ENCODE measurements at regions not wholly inside any gene's neighbourhood (a gene's known extent, or its start where the extent isn't known, plus 50 kb on each side); places are given as distances from the start of the nearest gene placed in this dataset.
A peak's percentile ranks its signal among the peaks of the same experiment; 100 is the strongest.

DNA sequence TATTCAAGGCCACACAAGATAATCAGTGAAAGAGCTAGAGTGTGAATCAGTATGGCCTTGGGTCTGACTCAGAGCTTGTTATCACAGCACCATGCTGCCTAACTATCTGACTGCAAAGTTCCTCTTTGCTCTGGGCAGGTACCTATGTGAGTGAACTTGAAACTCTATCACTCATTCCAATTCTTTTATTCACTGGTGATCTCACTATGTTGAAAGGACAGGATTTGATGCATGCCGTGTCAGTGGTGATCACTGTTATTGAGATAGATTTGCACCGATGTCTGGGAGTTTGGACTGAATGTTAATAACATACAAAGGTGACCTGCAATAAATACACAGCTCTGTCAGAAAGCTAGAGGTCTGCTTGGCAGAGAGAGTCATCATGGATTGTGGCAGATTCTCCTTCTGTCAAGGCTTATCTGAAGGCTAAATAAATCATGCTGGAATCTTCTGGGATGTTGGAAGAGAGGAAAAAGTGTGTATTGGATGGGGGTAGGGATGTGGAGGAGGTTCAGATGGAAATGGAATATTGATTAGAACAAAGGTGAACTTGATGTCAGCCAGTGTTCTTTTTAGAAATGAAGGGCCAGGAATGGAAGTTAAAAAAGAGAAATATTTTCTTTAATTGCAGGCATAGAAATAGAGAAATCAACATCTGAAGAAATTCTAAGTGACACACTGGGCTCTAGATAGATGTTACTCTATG lies 91.8 kb upstream of the TNC start:
- DNase-seq (ENCODE audit: low read depth) = no peak

DNA sequence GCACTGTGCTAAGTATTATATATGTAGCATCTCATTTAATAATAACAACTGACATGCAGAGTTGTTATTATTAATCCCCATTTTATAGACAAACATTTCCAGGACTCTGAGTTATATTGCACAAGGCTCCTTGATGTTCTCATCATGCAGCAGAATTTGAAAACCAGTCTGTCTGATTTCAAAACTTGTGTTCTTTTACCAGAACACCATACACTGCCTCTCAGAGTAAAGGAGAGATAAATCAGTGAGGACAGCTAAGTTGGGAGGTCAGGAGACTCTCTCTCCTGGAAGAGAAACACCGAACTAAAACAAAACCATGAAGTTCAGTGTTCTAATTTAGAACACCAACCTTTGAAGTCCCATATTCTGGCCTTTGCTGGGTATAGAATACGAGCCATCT lies 92.7 kb upstream of the TNC start:
- no peak for DNase-seq (ENCODE audit: low read depth)

DNA sequence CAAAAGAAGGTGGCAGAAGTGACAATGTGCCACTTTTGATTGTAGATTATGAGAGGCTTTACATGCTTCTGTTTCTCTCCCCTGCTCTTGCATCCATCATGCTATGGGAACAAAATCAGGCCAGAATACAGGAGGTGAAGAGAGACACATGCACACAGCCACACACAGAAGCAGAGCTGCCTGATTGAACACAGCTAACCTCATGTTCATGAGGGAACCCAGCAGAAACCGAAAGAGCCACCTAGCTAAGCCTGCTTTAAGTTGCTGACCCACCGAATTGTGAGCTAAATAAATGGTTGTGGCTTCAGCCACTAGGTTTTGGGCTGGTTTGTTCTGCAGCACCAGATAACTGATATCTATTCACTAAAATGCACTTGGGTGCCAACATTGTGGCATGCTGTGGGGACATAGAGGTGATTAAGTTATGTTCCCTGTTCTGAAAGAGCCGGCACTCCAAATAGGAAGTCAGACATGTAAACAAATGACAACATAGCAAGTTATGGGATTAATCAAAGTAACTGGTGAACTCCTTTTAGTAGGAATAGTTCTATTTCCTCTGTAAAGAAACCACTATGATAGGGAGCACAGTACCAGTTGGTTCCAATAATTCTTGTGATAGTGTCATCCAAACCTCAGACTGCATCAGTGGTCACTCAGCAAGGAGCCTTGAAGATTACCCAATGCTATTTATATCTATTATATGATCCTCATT lies 93.6 kb upstream of the TNC start:
- peak; percentile 78 for DNase-seq (ENCODE audit: low read depth)

DNA sequence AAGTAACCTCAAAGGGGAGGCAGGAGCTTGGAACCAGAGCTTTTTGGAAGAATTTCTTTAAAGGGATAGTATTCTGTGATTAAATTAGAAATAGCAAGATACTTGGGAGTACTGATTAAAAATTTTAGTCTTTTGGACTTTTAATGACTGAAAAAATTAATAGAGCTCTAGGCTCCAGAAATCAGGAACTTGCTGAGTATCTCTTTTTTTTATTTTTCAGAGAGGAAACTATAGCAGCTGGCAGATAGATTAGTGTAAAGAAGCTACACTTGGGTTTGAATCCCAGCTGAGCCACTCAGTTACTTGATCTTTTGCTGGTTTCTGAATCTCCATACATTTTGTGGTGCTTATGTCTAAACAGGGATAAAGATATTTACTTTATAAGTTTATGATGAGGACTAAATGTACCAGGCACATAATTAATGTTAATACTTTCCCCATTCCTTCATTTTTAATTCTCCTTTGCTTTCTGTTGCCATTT lies 94.2 kb upstream of the TNC start:
- DNase-seq (ENCODE audit: low read depth) = no peak

DNA sequence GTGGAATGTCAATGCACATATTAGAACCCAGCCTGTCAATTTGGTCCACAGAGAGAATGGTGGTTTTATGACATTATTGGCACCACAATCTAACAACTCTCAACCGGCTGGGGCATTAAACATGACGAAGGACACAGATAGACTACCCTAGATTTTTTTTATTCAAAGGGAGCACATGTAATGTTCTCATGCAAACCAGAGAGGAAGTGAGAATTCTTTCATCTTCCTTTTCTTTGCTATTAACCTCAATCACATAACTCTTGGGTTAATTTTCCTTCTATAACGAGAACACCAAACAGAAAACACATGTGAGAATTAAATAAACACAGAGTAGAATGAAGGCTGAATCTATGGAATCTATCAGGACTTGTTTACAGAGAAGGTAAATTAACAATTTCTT lies 94.9 kb upstream of the TNC start:
- DNase-seq (ENCODE audit: low read depth) = no peak

DNA sequence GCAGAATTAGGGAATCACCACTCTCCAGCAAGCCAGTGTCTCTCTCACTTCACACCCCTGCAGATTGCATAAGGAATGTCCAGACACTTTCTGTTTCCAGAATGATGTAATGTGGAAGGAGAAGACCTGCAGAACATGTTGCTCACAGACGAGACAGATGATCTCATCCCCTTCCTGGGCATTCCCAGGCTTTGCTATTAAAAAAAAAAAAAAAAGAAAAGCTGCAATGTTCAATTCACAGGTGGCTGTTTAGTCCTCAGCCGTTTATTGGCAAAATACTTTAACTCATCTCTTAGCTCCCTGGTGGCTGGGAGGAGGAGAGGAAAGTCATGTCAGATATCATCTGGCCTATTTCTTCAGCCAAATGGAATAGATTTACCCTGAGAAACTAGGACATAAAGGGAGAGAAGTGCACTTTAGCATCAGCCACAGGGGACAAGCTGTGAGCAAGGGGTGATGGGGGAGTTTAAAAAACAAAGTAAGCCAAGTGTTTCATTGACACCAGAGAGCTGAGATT lies 95.9 kb upstream of the TNC start:
- no peak for DNase-seq (ENCODE audit: low read depth)

DNA sequence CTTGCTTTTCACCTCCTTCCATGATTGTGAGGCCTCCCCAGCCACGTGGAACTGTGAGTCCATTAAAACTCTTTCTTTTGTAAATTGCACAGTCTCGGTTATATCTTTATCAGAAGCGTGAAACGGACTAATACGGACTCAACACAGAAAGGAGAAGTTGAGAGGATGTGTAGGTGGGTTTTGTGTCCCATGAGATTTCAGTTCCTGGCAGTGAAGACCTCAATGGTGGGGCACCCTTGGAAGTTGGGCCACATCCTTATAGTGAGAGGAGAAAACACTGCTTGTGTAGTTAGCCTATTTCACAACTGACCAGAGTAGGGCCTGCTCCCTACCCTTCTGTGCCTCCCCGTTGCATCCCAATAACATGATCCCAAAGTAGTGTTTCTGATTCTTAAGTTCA lies 98.9 kb upstream of the TNC start:
- no peak for DNase-seq (ENCODE audit: low read depth)

DNA sequence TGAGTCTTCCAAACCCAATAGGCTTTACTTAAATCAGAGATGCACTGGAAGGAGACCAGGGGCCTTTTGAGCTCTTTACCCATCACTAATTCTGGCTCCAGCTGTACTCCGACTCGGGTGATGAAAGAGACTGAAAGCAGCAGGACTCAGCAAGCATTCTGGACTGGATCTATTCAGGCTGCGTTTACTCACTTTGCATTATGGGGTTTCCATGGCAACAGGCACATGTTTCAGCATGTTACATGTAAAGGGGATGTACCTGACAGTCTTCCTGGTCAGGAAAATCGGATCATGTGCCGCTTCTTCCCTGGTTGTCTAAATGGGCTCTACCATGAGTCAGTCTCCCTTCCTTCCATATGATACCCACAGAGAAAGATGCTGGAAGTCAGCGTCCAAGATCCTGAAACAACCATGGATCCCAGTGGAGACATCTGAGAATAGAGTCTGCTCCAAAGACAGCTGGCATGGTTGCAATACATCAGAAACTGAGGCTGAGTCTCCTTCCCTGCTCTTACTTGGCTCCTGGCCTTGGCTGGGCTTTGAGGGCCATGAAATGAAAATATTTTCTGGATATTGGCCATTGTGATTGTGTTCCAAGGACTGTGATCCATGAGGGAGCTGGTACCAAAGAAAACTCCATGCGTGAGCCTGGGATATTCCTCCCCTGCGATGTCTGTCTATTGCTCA lies 102.5 kb upstream of the TNC start:
- DNase-seq (ENCODE audit: low read depth) = no peak

DNA sequence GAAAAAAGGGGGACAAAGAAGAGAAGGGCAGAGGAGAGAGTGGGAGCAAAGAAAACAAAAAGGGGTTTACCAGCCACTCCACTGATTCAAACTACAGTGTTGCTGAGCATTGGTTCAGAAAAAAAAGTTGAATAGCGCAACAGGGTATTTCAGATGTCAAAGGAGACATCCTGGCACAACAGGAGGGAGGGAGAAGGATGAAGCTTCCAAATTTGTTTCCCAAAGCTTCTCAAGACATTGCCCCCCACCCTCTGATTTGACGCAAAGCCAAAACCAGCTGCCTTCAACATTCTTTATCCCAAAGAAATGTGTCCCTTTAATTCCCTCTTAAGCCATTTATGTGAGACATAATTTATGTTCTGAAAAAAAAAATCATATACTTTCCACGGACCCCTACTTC lies 105.5 kb upstream of the TNC start:
- DNase-seq (ENCODE audit: low read depth) = no peak

DNA sequence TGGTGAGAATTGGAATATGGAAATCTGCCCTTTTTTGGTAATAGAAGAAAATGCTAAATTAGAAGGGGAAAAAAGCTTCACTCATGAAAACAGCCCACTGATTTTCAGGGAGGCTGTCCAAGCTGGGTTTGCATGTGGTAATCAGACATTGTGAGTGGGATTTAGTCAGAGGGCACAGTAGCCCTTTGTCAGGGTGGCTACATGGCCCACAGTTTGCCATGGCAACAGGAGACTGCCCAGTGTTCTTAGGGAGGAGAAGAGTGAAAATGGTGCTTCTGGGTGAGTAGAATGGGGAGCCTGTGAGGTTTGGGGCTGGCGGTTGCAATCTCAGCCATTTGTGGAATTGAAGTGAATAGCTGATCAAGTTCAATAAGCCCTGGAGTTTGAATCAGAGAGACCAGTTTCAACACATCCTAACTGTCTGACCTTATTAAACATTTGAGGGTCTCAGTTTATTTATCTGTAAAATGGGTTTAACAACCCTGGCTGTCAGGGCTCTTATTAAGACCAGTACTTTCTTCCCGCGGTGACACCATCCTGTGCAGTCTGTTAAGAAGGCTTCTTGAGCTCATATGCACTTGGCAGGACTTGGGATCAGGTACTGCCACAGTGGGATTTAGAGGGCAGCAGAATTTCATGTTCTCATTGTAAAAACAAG lies 107.6 kb upstream of the TNC start:
- no peak for DNase-seq (ENCODE audit: low read depth)

DNA sequence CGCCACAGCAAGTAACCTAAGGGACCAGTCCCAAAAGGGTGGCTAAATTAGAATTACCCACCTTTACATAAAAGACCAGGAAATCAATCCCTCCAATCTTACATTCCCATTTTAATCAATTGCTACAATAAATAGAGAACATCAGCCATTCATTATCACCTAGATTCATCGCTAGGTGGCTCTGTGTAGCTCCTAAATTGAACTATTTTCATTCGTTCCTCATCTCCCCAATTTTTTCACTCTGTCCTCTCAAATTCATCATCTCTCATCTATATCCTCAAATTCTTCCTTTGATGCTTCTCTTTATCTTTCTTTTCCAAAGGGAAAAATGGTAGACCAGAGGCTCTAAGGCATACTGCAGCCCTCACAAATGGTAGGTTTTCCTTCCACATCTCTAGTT lies 108.2 kb upstream of the TNC start:
- no peak for DNase-seq (ENCODE audit: low read depth)

DNA sequence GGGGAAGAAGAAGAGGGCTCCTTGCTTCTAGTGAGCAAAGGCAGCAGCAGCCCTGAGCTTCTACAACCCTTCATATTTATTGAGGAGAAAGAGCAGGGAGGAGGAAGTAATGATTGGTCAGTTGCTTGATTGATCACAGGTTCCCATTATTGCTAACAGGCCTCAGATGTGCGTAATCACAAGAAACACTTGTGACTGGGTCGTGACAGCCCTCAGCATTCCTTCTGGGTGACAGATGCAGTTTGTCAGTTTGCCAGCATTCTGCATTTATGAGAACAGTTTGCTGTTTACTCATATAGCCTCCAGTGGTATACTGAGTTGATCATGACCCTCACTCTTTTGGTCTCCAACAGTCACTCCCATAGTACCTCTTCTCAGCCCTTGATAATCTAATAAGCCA lies 111.5 kb upstream of the TNC start:
- no peak for DNase-seq (ENCODE audit: low read depth)

DNA sequence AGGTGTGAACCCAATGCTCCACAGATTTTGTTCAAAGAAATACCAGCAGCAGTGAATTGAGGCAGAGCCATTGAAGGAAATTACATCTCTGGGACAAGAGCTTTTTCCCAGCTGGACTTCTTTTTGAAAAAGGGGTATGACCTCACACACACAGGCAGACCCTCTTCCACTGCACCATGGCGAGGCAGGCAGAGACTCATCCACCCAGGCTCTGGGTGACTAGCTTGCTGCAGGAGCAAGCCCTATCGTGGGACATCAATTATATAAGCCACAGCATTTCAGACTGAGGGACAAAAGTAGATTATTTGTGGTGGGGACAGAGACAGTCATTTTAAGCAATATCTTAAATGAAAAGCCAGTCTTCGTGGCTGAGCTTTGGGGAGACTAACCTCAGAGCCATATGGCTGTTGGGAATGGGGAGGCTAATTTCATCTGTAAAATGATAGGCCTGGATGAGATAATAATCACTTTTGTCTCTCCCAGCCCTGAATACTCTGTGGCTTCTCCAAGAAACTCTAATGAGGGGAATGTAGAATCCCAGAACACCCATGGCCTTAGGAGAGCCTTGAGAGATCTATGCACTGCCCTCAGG lies 113.1 kb upstream of the TNC start:
- DNase-seq (ENCODE audit: low read depth) = no peak

DNA sequence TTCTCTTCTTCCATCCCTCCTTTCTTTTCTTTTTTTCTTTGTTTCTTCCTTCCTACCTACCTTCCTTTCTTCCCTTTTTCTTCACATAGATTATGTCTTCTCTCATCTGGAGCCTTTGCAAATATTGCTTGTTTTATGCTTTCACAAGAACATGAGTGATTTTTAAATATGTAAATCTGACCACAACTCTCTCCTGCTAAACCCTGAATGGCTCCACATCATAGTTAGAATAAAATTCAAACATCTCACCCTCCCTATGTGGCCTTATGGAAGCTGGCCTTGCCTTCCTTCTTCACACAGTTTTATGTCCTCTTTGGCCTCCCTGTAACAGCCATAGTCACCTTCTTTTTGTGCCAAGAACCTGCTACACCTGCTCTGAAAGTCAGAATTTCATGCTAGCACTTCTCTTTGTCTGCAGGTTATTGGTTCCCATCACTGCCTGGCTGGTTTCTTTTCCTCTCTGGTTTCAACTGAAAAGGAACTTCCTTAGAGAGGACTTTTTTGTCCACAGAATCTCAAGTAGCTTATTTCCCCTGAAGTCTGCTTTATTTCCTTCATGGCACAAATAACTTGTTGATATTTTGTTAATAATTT lies 114.3 kb upstream of the TNC start:
- DNase-seq (ENCODE audit: low read depth) = no peak

DNA sequence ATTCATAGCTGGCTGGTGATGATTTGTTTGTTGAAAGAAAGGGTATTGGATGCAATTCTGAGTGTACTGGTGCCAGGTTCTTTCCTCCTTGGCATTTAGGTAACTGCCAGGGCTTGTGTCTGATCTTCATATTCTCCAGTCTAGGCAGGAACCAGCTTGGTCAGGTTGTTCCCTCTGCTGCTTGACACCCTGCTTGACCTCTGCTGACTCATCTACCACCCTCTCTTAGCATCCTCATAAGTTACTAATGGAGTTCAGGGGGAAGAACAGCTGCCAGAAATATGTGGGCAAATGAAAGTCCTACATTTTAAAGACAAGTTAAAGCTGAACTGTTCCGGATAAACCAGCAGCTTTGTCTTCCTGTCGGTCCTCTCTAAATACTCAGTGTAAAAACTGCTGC lies 116.1 kb upstream of the TNC start:
- peak; percentile 64 for DNase-seq (ENCODE audit: low read depth)

DNA sequence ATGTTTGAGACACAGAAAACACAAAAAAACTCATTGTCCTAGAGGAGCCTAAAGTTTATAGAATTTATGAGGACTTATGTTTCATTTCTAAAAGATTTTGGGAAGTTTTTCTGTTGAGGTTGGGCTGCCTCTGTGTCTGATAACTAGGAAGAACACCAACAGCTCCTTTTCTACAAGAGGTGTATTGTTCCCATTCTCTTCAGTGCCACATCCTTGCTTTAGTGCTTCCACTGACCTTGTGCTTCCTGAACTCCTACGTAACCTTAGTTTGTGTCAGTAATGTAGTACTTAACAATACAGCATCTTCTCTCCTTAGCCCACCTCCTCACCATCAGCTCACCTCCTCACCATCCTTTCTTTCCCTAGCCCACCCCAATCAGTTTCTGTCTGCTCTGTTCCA lies 117.3 kb upstream of the TNC start:
- no peak for DNase-seq (ENCODE audit: low read depth)

DNA sequence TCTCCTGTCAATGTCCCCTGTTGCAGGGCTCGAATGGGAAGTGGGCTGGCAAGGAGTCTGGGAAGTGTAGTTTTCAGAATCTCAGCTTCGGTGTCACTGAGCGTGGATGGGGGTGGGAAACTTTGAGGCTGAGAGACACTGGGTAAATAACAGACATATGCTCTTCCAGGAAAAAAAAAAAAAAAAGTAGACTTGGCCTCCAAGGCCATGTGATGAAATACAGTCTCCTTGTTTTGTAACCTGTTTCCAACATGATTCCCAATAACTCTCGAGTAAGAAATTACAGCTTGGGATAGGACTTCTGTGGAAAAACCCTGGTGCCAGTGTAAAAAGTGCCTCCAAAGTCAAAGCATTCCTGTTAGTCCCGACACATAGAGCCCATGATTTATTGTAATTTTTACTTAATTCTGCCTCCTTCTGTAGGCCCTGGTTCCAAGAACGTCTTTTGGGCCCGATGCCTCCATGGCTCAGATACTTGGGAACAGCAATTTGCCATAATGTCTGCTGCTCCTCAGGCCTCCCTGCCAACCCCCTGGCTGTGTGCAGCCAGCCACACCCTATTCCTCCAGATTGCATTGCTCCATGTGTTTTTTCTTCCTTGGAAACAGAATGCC lies 119.5 kb upstream of the TNC start:
- DNase-seq (ENCODE audit: low read depth) = no peak

DNA sequence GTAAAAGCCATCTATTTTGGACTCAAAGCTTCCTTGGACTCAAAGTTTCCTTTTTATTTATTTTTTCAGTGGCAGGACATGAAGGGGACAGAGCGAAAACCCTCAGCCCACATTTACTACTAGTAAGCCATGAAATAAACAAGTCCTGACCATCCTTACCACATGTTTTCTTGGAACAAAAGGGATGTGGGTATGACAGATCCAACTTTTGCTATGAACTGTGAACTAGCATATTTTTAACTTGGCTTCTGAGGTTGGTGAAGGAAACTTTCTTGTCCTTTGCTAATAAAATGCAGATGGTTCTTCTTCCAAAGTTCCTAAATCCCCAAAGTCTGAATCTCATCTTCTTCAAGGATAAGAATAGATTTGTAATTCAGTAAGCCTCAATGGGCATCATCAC lies 122.7 kb upstream of the TNC start:
- DNase-seq (ENCODE audit: low read depth) = no peak

DNA sequence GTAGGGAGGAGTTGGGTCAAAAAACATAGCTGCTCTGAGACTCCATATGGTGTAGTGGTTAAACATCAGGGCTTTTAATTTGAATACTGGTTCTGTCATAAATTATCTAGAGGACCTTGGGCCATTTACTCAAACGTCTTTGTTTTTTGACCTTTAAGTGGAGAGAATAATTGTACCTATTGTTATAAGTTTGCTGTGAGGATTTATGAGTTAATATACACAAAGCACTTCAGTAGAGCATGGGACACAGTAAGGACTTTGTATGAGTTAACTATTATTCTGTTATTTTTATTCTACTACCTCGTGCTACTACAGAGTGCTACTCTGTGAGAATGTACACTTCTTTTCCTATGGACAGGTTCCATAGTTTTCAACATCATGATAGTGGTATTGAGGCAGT lies 123.7 kb upstream of the TNC start:
- no peak for DNase-seq (ENCODE audit: low read depth)

DNA sequence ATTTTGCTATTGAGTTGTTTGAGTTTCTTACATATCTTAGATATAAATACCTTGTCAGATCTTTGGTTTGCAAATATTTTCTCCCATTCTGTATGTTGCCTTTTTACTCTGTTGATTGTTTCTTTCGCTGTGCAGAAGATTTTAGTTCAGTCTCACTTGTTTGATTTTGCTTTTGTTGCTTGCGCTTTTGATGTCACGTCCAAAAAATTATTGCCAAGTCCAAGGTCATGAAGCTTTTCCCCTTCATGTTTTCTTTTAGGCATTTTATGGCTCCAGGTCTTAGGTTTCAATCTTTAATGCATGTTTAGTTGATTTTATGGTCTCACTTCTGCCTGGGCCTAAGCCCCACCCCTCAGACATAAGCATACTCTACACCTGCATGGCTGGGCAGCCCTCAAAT lies 131.5 kb upstream of the TNC start:
- no peak for DNase-seq (ENCODE audit: low read depth)

DNA sequence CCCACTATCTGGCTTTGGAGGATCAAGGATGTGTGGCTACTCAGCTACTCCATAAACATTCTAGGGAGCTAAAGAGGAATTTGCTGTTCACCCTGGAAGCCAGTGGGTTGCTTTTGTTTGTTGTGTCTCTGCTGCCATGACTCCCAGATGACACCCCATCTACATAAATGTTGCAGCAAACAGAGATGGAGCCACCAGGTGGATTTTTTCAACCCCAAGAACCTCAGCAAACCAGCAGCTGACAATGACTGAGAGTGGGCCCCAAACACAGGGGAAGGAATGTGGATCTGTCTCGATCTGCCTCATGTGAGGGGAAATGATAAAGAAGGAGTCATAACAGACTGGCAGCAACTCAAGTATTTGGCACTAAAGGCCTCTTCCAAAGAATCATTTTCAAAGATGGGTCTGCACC lies 132.7 kb upstream of the TNC start:
- DNase-seq (ENCODE audit: low read depth) = peak; percentile 96
